ENCODE measurements at regions not wholly inside any gene's neighbourhood (a gene's known extent, or its start where the extent isn't known, plus 50 kb on each side); places are given as distances from the start of the nearest gene placed in this dataset.
"Not testable (repeated sequence)": the region's sequence is repeated elsewhere in the genome, so short reads cannot be mapped to it uniquely, and the experiment has no call there.

- no peaks in the 10 kb centered on the region for H3K4me1 Mint-ChIP-seq (ENCODE audit: low read depth)
- no peaks in the 10 kb centered on the region for H3K9me3 Mint-ChIP-seq (ENCODE audit: low read depth)
- DNase-seq (ENCODE audit: low spot score), result no peak
- H3K36me3 Mint-ChIP-seq (ENCODE audit: low read depth), result no peaks in the 10 kb centered on the region
- no peak overlapping the region for H3K4me3 Mint-ChIP-seq (ENCODE audit: unreplicated experiment)
- TF ChIP-seq, protein P1, sequence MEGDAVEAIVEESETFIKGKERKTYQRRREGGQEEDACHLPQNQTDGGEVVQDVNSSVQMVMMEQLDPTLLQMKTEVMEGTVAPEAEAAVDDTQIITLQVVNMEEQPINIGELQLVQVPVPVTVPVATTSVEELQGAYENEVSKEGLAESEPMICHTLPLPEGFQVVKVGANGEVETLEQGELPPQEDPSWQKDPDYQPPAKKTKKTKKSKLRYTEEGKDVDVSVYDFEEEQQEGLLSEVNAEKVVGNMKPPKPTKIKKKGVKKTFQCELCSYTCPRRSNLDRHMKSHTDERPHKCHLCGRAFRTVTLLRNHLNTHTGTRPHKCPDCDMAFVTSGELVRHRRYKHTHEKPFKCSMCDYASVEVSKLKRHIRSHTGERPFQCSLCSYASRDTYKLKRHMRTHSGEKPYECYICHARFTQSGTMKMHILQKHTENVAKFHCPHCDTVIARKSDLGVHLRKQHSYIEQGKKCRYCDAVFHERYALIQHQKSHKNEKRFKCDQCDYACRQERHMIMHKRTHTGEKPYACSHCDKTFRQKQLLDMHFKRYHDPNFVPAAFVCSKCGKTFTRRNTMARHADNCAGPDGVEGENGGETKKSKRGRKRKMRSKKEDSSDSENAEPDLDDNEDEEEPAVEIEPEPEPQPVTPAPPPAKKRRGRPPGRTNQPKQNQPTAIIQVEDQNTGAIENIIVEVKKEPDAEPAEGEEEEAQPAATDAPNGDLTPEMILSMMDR (IDR thresholded peaks at IDR 0.05), result no peak
- no peaks in the 10 kb centered on the region for H3K27me3 Mint-ChIP-seq (ENCODE audit: low read depth)
- no peak overlapping the region for H3K27ac Mint-ChIP-seq (ENCODE audit: unreplicated experiment)
These were observed 1387.5 kb downstream of the LRFN5 start for GRCh38 chr14:42994051-42994736.

DNA sequence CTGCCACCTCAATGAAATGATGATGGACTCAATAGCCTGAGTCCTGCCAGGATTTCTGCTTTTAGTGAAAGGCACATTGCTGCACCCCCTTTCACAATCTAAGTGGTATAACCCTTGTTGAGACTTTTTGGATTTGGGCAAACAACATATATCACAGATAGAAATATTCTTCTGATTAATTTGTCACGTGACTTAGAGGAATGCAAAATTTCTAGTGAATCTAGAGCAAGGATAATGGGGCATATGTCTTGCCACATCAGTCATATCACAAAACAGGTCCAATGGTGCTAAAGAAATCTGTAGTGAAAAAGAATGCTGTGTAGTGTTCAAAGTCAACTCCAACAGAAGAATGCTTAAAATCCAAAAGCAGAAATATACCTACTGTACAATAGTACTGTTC, 1386.3 kb downstream of the LRFN5 start:
- no peaks in the 10 kb centered on the region for H3K4me1 Mint-ChIP-seq (ENCODE audit: low read depth)
- H3K36me3 Mint-ChIP-seq (ENCODE audit: low read depth), result no peaks in the 10 kb centered on the region
- H3K27me3 Mint-ChIP-seq (ENCODE audit: low read depth), result no peaks in the 10 kb centered on the region
- no peak overlapping the region for H3K27ac Mint-ChIP-seq (ENCODE audit: unreplicated experiment)
- no peak overlapping the region for H3K4me3 Mint-ChIP-seq (ENCODE audit: unreplicated experiment)
- peaks cover 9% of the 10 kb centered on the region for H3K9me3 Mint-ChIP-seq (ENCODE audit: low read depth)
- TF ChIP-seq, protein P1 (IDR thresholded peaks at IDR 0.05), result no peak
- no peak for DNase-seq (ENCODE audit: low spot score)

- no peaks in the 10 kb centered on the region for H3K4me1 Mint-ChIP-seq (ENCODE audit: low read depth)
- TF ChIP-seq, protein P1 (IDR thresholded peaks at IDR 0.05), result no peak
- no peaks in the 10 kb centered on the region for H3K27me3 Mint-ChIP-seq (ENCODE audit: low read depth)
- DNase-seq (ENCODE audit: low spot score), result no peak
- no peak overlapping the region for H3K4me3 Mint-ChIP-seq (ENCODE audit: unreplicated experiment)
- H3K36me3 Mint-ChIP-seq (ENCODE audit: low read depth), result no peaks in the 10 kb centered on the region
- peaks cover 19% of the 10 kb centered on the region for H3K9me3 Mint-ChIP-seq (ENCODE audit: low read depth)
- no peak overlapping the region for H3K27ac Mint-ChIP-seq (ENCODE audit: unreplicated experiment)
These were observed 1373.7 kb downstream of the LRFN5 start for GRCh38 chr14:42980419-42980818.

DNA sequence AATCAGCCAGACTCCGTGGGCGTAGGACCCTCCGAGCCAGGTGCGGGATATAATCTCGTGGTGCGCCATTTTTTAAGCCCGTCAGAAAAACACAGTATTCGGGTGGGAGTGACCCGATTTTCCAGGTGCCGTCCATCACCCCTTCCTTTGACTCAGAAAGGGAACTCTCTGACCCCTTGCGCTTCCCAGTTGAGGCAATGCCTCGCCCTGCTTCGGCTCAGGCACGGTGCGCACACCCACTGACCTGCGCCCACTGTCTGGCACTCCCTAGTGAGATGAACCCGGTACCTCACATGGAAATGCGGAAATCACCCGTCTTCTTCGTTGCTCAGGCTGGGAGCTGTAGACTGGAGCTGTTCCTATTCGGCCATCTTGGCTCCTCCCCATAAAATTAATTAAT, 1366.5 kb downstream of the LRFN5 start:
- H3K27me3 Mint-ChIP-seq (ENCODE audit: low read depth); H3K27ac Mint-ChIP-seq (ENCODE audit: unreplicated experiment); H3K4me3 Mint-ChIP-seq (ENCODE audit: unreplicated experiment); H3K36me3 Mint-ChIP-seq (ENCODE audit: low read depth); DNase-seq (ENCODE audit: low spot score); H3K4me1 Mint-ChIP-seq (ENCODE audit: low read depth): not testable (repeated sequence)
- H3K9me3 Mint-ChIP-seq (ENCODE audit: low read depth), result peaks cover 17% of the 10 kb centered on the region

- Mint-ChIP-seq H3K4me3 (ENCODE audit: unreplicated experiment) (no peak overlapping the region), H3K9me3 (ENCODE audit: low read depth) (peaks cover 6% of the 10 kb centered on the region), H3K4me1 (ENCODE audit: low read depth) (no peaks in the 10 kb centered on the region), H3K27ac (ENCODE audit: unreplicated experiment) (no peak overlapping the region), H3K27me3 (ENCODE audit: low read depth) (no peaks in the 10 kb centered on the region), H3K36me3 (ENCODE audit: low read depth) (no peaks in the 10 kb centered on the region)
- TF ChIP-seq, protein P1 (IDR thresholded peaks at IDR 0.05), result no peak
- DNase-seq (ENCODE audit: low spot score), result no peak
These were observed 1358.8 kb downstream of the LRFN5 start for GRCh38 chr14:42965512-42965911.

GRCh38 chr14:42961509-42961908, 1354.8 kb downstream of the LRFN5 start:
- no peaks in the 10 kb centered on the region for H3K4me1 Mint-ChIP-seq (ENCODE audit: low read depth)
- H3K9me3 Mint-ChIP-seq (ENCODE audit: low read depth), result peaks cover 12% of the 10 kb centered on the region
- TF ChIP-seq, protein P1 (IDR thresholded peaks at IDR 0.05), result no peak
- no peaks in the 10 kb centered on the region for H3K27me3 Mint-ChIP-seq (ENCODE audit: low read depth)
- H3K27ac Mint-ChIP-seq (ENCODE audit: unreplicated experiment), result no peak overlapping the region
- no peak for DNase-seq (ENCODE audit: low spot score)
- no peaks in the 10 kb centered on the region for H3K36me3 Mint-ChIP-seq (ENCODE audit: low read depth)
- H3K4me3 Mint-ChIP-seq (ENCODE audit: unreplicated experiment), result no peak overlapping the region

All from chondrocyte (in vitro differentiated cells).